Central memory CD4-positive, alpha-beta T cell (primary cell): ENCODE measurements at regions not wholly inside any gene's neighbourhood (a gene's known extent, or its start where the extent isn't known, plus 50 kb on each side); places are given as distances from the start of the nearest gene placed in this dataset.

Source experiments
- DNase-seq: peaks from one replicate; pipeline ENCODE4 v3.0.0; 2022

DNA sequence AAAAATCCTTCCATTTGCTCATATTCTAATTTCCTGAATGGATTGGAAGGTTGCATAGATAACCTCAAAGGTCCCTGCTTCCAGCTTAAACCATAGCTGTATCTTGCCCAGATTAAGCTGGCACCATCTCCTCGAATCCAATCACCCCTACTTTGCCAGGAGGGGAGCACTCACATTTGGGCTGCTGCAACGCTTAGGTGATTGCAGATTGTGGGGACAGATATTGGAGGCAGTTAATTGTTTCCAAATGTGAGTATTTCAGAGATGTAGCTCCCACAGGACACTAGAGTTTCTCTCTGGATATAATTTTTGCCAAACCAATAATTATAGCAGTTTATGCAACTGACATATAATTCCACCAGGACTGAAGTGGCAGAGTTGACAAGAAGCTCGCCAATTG is 53.5 kb upstream of the ACSL1 start:
- DNase-seq = no peak

GRCh38 chr4:184882276-184882675 is 56.5 kb upstream of the ACSL1 start:
- DNase-seq = no peak

- no peak for DNase-seq
Measured at GRCh38 chr4:184883024-184883423, 57.3 kb upstream of the ACSL1 start.

DNA sequence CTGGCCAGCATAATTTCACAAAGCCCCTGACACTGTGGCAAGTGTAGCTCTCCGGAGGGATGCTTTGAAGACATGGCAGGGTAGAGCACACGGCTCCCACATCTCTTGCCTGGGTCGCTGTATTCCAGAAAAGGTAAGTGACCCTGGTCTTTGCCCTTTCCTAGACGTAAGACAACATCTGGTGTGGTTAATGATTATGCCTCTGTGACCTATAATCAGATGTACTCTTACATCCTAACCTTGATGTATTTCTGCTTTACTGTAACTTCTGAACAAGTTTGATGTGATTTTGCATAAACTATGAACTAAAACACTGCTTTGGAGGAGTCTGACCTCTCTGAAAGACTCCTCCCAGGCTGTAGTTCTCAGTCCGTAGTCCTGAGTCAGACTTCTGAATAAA is 59.1 kb upstream of the ACSL1 start:
- DNase-seq = no peak

- no peak for DNase-seq
Measured at GRCh38 chr4:184885602-184886001, 59.8 kb upstream of the ACSL1 start.

DNA sequence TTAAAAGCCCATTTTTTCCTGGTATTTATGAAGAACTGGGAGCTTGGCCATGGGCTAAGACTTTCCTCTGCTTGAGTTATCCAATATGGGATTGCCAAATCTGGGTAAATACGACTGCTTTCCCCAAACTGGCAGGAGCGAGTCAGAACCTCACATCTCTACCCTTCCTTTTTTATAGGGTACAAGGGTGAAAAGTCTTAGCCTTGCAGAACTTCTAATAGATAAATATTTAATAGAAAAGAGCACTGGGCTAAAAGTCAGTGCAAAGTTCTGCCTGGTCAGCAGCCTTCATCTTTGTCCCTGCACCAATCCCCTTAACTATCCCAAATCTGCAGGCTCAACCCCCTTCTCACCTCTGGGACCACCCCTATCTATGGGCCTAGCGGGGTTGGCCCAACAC is 61.6 kb upstream of the ACSL1 start:
- DNase-seq = no peak

- DNase-seq = no peak
Measured at GRCh38 chr4:184887947-184888346, 62.2 kb upstream of the ACSL1 start.

- DNase-seq = no peak
Measured at GRCh38 chr4:184889666-184890335, 64.0 kb upstream of the ACSL1 start.

DNA sequence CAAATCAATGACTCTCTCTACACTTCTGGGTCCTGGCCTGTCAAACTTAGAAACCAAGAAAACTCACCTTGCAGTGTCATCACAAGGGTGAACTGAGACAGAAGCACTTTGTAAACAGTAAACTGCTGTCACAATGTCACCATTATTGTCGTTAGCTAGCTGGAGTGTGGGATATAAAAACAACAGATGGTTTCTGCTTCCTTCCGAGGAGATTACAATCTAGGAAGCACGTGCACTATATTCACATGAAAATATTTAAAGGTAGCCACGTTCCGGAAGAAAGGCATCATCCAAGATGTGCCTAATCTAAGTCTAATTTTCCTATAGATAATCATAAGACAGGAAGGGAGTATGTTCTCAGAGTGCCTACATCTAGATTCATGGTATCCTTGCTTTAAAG is 64.7 kb upstream of the ACSL1 start:
- DNase-seq = no peak

GRCh38 chr4:184891816-184892397 is 66.1 kb upstream of the ACSL1 start:
- DNase-seq = no peak

GRCh38 chr4:184892999-184893398 is 67.2 kb upstream of the ACSL1 start:
- no peak for DNase-seq

DNA sequence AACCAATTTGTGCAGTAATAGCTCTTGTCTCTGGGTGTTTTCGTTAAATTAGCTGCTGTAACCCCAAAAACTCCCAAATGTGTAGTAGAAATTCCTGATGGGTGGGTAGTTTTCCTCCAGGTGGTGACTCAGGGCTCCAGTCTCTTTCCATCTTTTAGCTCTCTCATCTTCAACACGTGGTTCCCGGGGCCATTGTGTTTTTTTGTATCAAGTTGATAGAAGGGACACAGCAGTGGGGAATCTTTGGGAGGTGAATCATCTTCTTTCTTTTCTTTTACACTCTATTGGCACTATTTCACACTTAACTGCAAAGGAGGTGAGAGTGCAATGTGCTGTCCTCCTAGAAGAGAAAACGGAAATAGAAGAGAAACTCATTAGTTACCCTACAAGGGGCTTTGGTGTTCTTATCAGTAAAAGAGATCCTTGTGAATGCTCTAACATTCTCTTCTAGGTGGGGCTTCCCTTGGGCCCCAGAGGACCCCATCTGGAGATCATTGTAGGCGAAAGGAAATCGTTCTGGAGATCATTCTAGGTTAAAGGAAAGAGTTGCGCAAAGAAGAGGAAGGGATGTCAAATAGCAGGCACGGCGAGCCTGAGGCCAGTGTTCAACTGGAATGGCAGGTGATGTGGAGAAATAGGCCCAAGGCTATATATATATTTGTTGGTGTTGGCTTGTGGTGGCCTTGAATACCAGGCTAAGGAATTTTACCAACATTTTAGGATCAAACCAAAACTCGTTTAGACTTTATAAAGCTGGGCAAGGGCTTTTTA is 68.2 kb upstream of the ACSL1 start:
- DNase-seq = no peak

DNA sequence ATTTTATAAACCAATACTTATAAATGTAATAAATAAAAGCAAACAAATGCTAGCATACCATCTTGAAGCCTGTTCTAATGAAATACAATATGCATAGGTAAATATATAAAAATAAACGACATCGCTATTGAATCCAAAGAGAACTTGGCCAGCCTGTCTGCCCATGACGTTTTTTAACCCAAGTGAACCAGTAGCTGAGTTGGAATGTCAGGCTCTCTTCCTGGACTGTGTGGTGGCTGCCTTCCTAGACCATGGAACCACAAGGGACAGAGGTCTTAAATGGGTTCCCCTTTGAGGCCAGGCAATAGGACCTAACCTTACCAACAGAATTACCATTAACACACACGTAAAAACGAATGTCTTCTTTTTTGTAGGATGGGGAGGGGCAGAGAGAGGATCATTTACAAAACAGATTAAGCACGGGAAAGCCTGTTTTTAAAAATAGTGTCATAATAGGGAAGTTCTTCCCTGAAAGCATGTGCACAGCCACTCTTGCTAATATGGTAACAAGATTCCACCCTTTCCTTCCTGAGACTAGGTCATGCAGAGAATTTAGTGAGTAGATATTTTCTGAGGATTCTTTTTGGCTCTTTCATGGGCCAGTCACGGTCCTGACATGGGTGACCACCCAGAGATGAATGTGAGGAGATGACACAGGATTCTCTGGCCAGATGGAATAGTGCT is 69.4 kb upstream of the ACSL1 start:
- DNase-seq = no peak

GRCh38 chr4:184896868-184897715 is 71.3 kb upstream of the ACSL1 start:
- DNase-seq = no peak

GRCh38 chr4:184897895-184898294 is 72.1 kb upstream of the ACSL1 start:
- no peak for DNase-seq

- no peak for DNase-seq
Measured at GRCh38 chr4:184898793-184899192, 73.0 kb upstream of the ACSL1 start.

DNA sequence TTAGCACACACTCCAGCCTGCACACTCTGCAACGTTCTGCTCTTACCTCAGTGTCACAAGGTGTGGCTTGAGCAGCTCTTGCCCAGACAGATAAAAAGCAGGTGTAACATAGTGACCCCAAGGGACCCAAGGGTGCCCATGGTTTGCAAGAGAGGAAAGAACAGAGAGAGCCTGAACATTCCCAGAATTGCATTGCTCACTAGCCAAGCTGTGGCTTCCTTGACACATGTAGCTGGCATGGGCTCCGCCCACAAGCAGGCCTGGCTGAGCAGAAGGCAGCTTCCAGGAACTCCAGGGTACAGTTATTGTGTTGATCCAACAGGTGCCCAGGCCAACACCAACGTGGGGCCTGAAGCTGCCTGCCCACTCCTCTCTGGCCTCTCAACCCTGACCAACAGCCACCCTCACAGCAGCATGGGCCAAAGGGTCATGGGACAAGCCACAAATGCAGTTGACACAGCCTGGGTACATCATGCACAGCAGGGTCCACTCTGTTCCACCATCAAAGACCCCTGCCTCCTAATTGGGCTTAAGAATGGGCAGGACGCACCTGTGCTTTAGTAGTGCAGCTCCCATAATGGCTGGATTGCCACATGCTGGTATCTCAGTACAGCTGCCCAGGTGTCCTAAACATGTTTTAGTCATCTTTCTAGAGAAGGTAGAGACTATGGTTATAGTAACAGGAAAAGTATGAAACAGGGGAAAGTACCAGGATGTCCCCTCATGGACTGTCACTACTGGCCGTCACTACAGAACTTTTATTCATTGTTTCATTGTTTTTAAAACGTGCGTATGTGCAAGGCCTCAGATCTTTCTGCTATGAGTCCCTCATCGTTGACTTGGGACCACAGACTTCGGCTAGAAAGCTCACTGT is 73.7 kb upstream of the ACSL1 start:
- DNase-seq = no peak

- DNase-seq = no peak
Measured at GRCh38 chr4:184900184-184900583, 74.4 kb upstream of the ACSL1 start.

DNA sequence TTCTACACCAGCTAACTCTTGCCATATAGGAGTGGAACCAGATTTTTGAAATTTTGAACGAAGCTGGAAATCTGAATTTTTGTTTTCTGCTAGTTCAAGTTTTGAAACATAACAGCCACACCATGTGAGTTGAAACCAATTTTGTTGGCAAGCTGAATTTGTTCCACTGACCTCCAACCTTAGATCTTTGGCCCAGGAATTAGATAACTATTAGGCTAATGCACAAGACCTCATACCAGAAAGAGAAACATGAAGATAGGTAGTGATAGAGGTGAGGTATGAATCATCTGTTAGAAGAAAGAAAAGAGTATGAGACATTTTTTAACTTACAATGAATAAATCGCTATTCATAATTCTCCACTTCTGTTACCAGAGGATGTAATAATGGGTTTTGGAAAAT is 76.8 kb upstream of the ACSL1 start:
- DNase-seq = no peak

DNA sequence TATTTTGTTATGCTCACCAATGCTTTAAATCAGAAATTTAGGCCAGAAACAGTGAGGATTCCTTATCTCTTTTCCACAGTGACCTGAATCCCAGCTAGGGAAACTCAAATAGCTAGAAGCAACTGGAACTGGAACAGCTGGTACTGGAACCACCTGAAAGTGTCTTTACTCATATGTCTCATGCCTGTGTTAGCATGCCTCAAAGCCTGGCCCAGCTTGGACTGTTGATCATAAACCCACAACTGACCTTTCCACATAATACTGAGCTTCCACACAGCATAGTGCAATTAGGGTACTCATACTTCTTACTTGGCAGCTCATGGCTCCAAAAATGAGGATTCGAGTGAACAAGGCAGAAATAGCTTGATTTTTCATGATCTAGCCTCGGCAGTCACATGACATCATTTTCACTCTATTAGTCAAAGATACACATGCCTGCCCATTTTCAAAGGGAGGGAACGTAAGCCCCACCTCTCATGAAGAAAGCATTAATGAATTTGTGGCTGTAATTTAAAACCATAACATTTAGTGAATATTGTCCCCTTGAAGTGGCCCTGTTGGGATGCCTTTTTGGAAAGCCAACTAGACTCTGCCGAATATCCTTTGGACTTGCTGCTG is 80.8 kb upstream of the ACSL1 start:
- DNase-seq = no peak

- no peak for DNase-seq
Measured at GRCh38 chr4:184907216-184907615, 81.4 kb upstream of the ACSL1 start.
